IPS-18a (cell line): ENCODE measurements at regions not wholly inside any gene's neighbourhood (a gene's known extent, or its start where the extent isn't known, plus 50 kb on each side); places are given as distances from the start of the nearest gene placed in this dataset.

ENCODE experiments used
- H3K27ac ChIP-seq: one replicate; pipeline ENCODE4 v1.5.1; 2013; ENCODE audit warnings: low read length
- H3K27me3 ChIP-seq: one replicate; pipeline ENCODE4 v1.6.1; 2013; ENCODE audit warnings: mild to moderate bottlenecking, low read length; ENCODE audit not compliant: control insufficient read depth, insufficient read depth
- H3K36me3 ChIP-seq: one replicate; pipeline ENCODE4 v1.6.1; 2013; ENCODE audit warnings: low read depth, low read length; ENCODE audit not compliant: control insufficient read depth
- H3K4me1 ChIP-seq: one replicate; pipeline ENCODE4 v1.6.1; 2013; ENCODE audit warnings: low read depth, low read length; ENCODE audit not compliant: control insufficient read depth
- H3K4me3 ChIP-seq: one replicate; pipeline ENCODE4 v1.5.1; 2013; ENCODE audit warnings: low read length
- H3K9ac ChIP-seq: one replicate; pipeline ENCODE4 v1.6.1; 2013; ENCODE audit warnings: mild to moderate bottlenecking, low read length, moderate library complexity
- H3K9me3 ChIP-seq: one replicate; pipeline ENCODE4 v1.6.1; 2013; ENCODE audit warnings: low read depth, low read length; ENCODE audit not compliant: control insufficient read depth

DNA sequence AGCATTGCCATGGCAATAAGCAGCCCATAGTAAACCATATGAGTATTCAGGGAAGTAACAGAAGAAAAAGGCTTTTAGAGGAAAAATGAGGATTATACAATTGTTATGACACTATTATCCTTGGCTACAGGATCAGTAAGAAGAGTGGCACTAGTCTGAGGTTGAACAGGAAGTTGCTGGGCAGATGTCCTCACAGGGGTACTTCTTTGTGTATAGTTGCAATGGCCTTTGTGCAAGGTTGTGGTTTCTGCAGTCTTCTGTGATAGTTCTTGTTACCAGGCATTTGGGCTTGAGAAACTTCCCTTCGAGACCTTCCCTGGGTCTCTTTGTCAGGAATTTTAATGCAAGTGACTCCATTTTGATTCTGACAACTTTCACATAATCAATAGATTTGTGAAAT is 100.6 kb upstream of the ATP11B start:
- Histone ChIP-seq H3K4me3 (no peak overlapping the region), H3K4me1 (no peaks in the 10 kb centered on the region), H3K36me3 (no peaks in the 10 kb centered on the region), H3K9me3 (no peaks in the 10 kb centered on the region), H3K27ac (no peak overlapping the region), H3K9ac (no peak overlapping the region), H3K27me3 (no peaks in the 10 kb centered on the region)

GRCh38 chr3:182693723-182694122 is 99.6 kb upstream of the ATP11B start:
- H3K9ac ChIP-seq = no peak overlapping the region
- no peak overlapping the region for H3K27ac ChIP-seq
- H3K4me3 ChIP-seq = no peak overlapping the region
- no peaks in the 10 kb centered on the region for H3K27me3 ChIP-seq
- no peaks in the 10 kb centered on the region for H3K4me1 ChIP-seq
- H3K9me3 ChIP-seq = no peaks in the 10 kb centered on the region
- no peaks in the 10 kb centered on the region for H3K36me3 ChIP-seq

DNA sequence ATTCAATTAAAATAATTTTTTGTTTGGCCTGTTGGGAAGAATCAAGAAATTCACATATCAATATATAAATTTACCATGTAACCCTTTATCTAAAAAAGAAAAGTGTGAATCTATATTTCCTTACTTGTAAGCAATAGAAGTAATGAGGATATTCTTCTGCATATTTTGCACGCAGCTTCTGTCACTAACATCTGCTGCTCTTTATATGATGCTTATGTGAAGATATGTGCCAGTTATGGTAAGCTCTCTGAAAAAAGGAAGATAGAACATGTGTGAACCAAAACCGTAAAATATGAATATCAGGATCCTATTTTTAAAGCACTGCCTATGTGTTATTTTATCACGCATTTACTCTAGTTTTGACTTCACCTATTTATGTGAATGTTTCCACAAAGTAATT is 96.4 kb upstream of the ATP11B start:
- Histone ChIP-seq H3K27me3 (no peaks in the 10 kb centered on the region), H3K9ac (no peak overlapping the region), H3K4me3 (no peak overlapping the region), H3K4me1 (no peaks in the 10 kb centered on the region), H3K36me3 (no peaks in the 10 kb centered on the region), H3K9me3 (no peaks in the 10 kb centered on the region), H3K27ac (no peak overlapping the region)

GRCh38 chr3:182697345-182697919 is 95.9 kb upstream of the ATP11B start:
- H3K27ac ChIP-seq = no peak overlapping the region
- no peak overlapping the region for H3K9ac ChIP-seq
- no peaks in the 10 kb centered on the region for H3K4me1 ChIP-seq
- no peak overlapping the region for H3K4me3 ChIP-seq
- no peaks in the 10 kb centered on the region for H3K27me3 ChIP-seq
- no peaks in the 10 kb centered on the region for H3K9me3 ChIP-seq
- H3K36me3 ChIP-seq = no peaks in the 10 kb centered on the region

DNA sequence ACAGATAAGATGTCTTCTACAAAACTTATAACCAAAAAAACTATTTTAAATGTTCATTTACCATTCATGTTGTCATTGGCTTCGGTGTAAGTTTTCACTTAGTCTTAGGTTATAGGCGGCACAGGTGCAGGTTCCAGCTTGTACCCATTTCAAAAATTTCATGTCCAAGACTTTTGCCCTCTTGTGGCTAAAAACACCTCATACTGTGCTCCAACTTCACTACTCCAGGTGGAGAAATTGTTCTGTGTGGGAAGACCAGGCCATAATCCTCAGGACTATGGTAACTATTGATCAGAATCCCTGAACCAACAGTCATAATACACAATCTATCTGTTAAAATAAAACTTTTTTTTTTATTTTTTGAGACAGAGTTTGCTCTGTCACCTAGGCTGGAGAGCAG is 95.2 kb upstream of the ATP11B start:
- H3K27me3 ChIP-seq = no peaks in the 10 kb centered on the region
- no peak overlapping the region for H3K9ac ChIP-seq
- H3K36me3 ChIP-seq = no peaks in the 10 kb centered on the region
- H3K4me1 ChIP-seq = no peaks in the 10 kb centered on the region
- H3K9me3 ChIP-seq = no peaks in the 10 kb centered on the region
- no peak overlapping the region for H3K27ac ChIP-seq
- no peak overlapping the region for H3K4me3 ChIP-seq

DNA sequence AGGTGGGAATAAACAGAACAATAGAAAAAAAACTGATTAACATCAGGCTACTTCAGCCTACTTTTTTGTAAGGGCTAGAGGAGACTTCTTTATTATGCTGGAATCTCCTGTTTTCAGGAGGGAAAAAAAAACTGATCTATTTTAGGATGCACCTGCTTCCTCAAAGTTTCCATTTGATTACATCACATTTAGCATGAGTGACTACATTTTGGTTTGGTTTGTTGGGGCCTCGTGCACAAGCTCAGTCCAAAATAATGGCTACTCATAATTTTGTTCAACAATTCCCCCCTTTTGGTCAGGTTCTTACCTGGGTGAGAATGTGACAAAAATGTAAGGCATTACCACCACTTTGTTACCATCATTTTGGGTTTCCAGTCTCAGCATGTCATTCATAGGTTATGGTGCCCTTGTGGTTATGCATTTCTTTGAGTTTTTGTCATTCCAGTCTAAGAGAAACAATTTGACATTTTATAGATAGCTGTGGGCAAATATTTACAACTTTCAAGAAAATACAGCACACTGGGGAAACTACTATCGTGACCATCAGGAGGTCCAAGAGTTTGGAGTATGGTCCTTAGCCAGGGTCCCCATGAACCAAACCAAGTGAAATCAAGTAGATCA is 93.6 kb upstream of the ATP11B start:
- no peak overlapping the region for H3K4me3 ChIP-seq
- no peaks in the 10 kb centered on the region for H3K27me3 ChIP-seq

GRCh38 chr3:182702216-182702615 is 91.1 kb upstream of the ATP11B start:
- no peaks in the 10 kb centered on the region for H3K9me3 ChIP-seq
- H3K27ac ChIP-seq = no peak overlapping the region

More for the DNA sequence above, 93.6 kb upstream of the ATP11B start:
- H3K27ac ChIP-seq = no peak overlapping the region
- no peaks in the 10 kb centered on the region for H3K4me1 ChIP-seq
- H3K9me3 ChIP-seq = no peaks in the 10 kb centered on the region
- H3K9ac ChIP-seq = no peak overlapping the region
- H3K36me3 ChIP-seq = no peaks in the 10 kb centered on the region

GRCh38 chr3:182703233-182703632 is 90.1 kb upstream of the ATP11B start:
- H3K4me1 ChIP-seq = peaks cover 4% of the 10 kb centered on the region
- H3K36me3 ChIP-seq = no peaks in the 10 kb centered on the region

More at GRCh38 chr3:182702216-182702615, 91.1 kb upstream of the ATP11B start:
- peaks cover 4% of the 10 kb centered on the region for H3K4me1 ChIP-seq
- H3K4me3 ChIP-seq = no peak overlapping the region
- H3K9ac ChIP-seq = no peak overlapping the region
- no peaks in the 10 kb centered on the region for H3K36me3 ChIP-seq
- no peaks in the 10 kb centered on the region for H3K27me3 ChIP-seq

GRCh38 chr3:182704926-182705325 is 88.4 kb upstream of the ATP11B start:
- Histone ChIP-seq H3K27me3 (no peaks in the 10 kb centered on the region), H3K27ac (no peak overlapping the region), H3K9ac (no peak overlapping the region), H3K4me1 (peaks cover 4% of the 10 kb centered on the region), H3K36me3 (no peaks in the 10 kb centered on the region), H3K9me3 (no peaks in the 10 kb centered on the region), H3K4me3 (no peak overlapping the region)

More at GRCh38 chr3:182703233-182703632, 90.1 kb upstream of the ATP11B start:
- H3K9me3 ChIP-seq = no peaks in the 10 kb centered on the region
- H3K4me3 ChIP-seq = no peak overlapping the region
- H3K9ac ChIP-seq = no peak overlapping the region
- H3K27me3 ChIP-seq = no peaks in the 10 kb centered on the region
- H3K27ac ChIP-seq = no peak overlapping the region

DNA sequence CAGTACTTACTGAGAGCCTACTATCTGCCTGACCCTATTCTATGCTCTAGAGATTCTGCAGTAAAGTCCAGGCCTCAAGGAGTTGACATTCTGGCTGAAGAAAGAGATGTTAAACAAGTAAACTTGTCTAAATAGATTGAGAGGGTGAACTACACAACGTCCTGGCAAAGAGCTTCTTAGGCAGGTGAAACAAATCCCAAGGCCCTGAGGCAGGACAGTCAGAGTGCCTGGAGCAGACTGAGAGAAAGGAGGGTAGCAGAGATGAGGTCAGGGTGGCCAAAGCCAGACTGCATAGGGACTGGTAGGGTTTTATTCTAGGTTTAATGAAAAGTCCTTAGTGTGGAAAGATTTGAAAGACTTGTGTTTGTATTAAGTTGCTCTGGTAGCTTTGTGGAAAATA is 84.5 kb upstream of the ATP11B start:
- H3K36me3 ChIP-seq = no peaks in the 10 kb centered on the region
- no peak overlapping the region for H3K4me3 ChIP-seq
- H3K9ac ChIP-seq = no peak overlapping the region
- H3K27ac ChIP-seq = no peak overlapping the region
- no peaks in the 10 kb centered on the region for H3K27me3 ChIP-seq
- H3K9me3 ChIP-seq = no peaks in the 10 kb centered on the region
- H3K4me1 ChIP-seq = peaks cover 4% of the 10 kb centered on the region

DNA sequence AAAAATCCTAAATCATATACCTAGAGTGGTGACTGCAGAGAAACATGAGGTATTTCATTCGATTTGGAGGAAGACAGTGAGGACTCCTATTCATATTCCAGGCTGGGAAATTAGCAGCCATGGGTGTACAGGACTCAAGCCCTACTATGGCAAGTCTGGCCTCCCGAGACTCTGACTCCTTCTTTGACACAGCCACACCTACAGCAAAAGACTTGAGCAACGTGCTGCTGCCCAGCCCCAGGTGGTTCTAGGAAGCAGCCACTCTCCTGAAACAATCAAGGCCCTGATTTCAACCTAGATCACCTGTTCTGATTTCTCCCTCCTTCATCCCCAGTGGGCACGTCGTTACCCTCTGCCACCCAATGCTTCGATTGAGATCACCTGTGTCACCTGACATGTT is 84.0 kb upstream of the ATP11B start:
- Histone ChIP-seq H3K9ac (no peak overlapping the region), H3K4me1 (peaks cover 4% of the 10 kb centered on the region), H3K4me3 (no peak overlapping the region), H3K27me3 (no peaks in the 10 kb centered on the region), H3K36me3 (no peaks in the 10 kb centered on the region), H3K9me3 (no peaks in the 10 kb centered on the region), H3K27ac (no peak overlapping the region)

DNA sequence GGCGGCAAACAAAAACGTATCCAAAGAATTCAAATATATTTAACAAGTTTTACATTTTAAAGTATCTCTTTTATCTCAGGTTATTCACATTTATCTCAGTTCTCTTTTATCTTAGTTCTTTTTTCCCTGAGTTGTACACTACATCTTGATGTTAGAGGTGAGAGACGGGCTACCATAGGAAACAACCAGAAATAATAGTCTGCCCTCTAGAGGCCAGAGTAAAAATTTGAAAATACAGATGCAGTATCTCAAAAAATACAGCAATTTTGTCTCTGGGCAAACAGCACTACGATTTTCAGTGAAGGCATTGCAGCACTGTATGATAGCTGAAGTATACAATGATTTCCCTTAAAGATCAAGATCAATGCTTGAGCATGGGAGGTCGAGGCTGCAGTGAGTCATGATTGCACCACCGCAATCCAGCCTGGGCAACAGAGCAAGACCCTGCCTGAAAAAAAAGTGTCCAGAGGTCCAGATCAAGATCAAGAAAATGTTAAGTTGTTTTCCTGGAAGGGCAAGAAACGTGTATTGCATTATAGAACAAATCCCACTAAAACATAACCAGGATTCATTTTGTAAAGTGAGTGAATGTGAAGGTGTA is 82.6 kb upstream of the ATP11B start:
- no peaks in the 10 kb centered on the region for H3K27me3 ChIP-seq
- no peak overlapping the region for H3K9ac ChIP-seq
- H3K9me3 ChIP-seq = no peaks in the 10 kb centered on the region
- no peak overlapping the region for H3K27ac ChIP-seq
- H3K36me3 ChIP-seq = no peaks in the 10 kb centered on the region
- H3K4me3 ChIP-seq = no peak overlapping the region
- H3K4me1 ChIP-seq = no peaks in the 10 kb centered on the region
